GM23248 (cell line): ENCODE measurements at regions not wholly inside any gene's neighbourhood (a gene's known extent, or its start where the extent isn't known, plus 50 kb on each side); places are given as distances from the start of the nearest gene placed in this dataset.

Source experiments
- DNase-seq: peaks from one replicate; pipeline ENCODE4 v3.0.0-alpha.2; 2015
- H2AFZ ChIP-seq: fragments of 200-600 bp; sonication (generic); 2 replicates; pipeline ENCODE4 v1.6.1; 2016; ENCODE audit warnings: antibody characterized with exemption
- H3F3A ChIP-seq: fragments of 200-600 bp; sonication (generic); 2 replicates; pipeline ENCODE4 v1.6.1; 2016; ENCODE audit warnings: mild to moderate bottlenecking, antibody characterized with exemption, mixed run types; ENCODE audit not compliant: insufficient read depth
- H3K27ac ChIP-seq: fragments of 200-600 bp; sonication (generic); 2 replicates; pipeline ENCODE4 v1.5.1; 2016; ENCODE audit warnings: mild to moderate bottlenecking
- H3K27me3 ChIP-seq: fragments of 200-600 bp; sonication (generic); replicated peaks from 2 replicates; pipeline ENCODE4 v1.6.1; 2016; ENCODE audit warnings: mild to moderate bottlenecking; ENCODE audit not compliant: insufficient read depth
- H3K36me3 ChIP-seq: fragments of 200-600 bp; sonication (generic); 2 replicates; pipeline ENCODE4 v1.6.1; 2016; ENCODE audit warnings: low read depth, mild to moderate bottlenecking
- H3K4me1 ChIP-seq: fragments of 200-600 bp; sonication (generic); 2 replicates; pipeline ENCODE4 v1.6.1; 2016; ENCODE audit warnings: mild to moderate bottlenecking; ENCODE audit not compliant: insufficient read depth
- H3K4me2 ChIP-seq: fragments of 200-600 bp; sonication (generic); one replicate; pipeline ENCODE4 v1.6.1; 2016; ENCODE audit warnings: mild to moderate bottlenecking; ENCODE audit not compliant: unreplicated experiment
- H3K4me3 ChIP-seq: fragments of 200-600 bp; sonication (generic); 2 replicates; pipeline ENCODE4 v1.5.1; 2016; ENCODE audit warnings: mild to moderate bottlenecking
- H3K79me2 ChIP-seq: fragments of 200-600 bp; sonication (generic); 2 replicates; pipeline ENCODE4 v1.6.1; 2016; ENCODE audit warnings: mild to moderate bottlenecking; ENCODE audit not compliant: insufficient read depth
- H3K9ac ChIP-seq: fragments of 200-600 bp; sonication (generic); 2 replicates; pipeline ENCODE4 v1.6.1; 2016; ENCODE audit warnings: mild to moderate bottlenecking
- H3K9me2 ChIP-seq: fragments of 200-600 bp; sonication (generic); 2 replicates; pipeline ENCODE4 v1.6.1; 2016; ENCODE audit warnings: mixed run types, mild to moderate bottlenecking, moderate library complexity; ENCODE audit not compliant: insufficient read depth
- H3K9me3 ChIP-seq: fragments of 200-600 bp; sonication (generic); one replicate; pipeline ENCODE4 v1.6.1; 2017; ENCODE audit warnings: low read depth
- H4K20me1 ChIP-seq: fragments of 200-600 bp; sonication (generic); 2 replicates; pipeline ENCODE4 v1.6.0; 2016; ENCODE audit not compliant: insufficient read depth
- EZH2 ChIP-seq: fragments of 200-600 bp; sonication (generic); IDR thresholded peaks from 2 replicates; pipeline ENCODE4 v1.6.1; 2018; ENCODE audit warnings: antibody characterized with exemption, mild to moderate bottlenecking; ENCODE audit not compliant: insufficient read depth, poor library complexity, severe bottlenecking
- EZH2phosphoT487 ChIP-seq: fragments of 200-600 bp; sonication (generic); IDR thresholded peaks from 2 replicates; pipeline ENCODE4 v1.6.1; 2018; ENCODE audit warnings: antibody characterized with exemption, moderate library complexity, mild to moderate bottlenecking, low read depth; ENCODE audit not compliant: insufficient read depth
- WGBS, 2 experiments: methylation state at CpG; one replicate each; pipeline ENCODE4 v1.1.6; 2015 to 2017; ENCODE audit warnings: low lambda C conversion rate in 2 of 2, low coverage in 1 of 2; ENCODE audit errors: missing lambda C conversion rate in 2 of 2; 5-methylcytosine and 5-hydroxymethylcytosine counted together
- in situ Hi-C: fragments of 300-500 bp; cut with MboI; formaldehyde crosslinking; loops from 2 replicates; pipeline ENCODE4 v1.15.0; 2020

DNA sequence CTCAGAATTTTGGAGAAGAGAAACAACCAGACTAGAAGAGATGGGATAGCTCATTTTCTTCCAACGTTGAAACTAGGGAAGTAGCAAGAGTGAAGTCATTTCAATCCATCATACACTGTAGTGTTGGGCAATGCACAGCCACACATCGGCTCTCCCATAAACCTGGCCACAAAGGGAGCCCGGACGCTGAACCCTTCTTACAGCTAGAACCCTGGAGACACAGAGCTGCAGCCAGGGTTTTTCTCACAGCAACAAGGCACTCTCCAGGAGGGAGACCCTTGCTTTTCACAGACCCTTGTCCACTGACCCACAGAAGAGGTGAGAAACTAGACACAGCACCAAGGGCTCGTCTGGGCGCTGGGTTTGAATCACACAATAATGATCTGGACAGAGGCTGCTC lies 101.4 kb upstream of the FSTL4 start:
- Histone ChIP-seq H3K4me3 (no peak overlapping the region), H3K36me3 (no peaks in the 10 kb centered on the region), H3K27me3 (no peaks in the 10 kb centered on the region), H3K9ac (no peak overlapping the region), H4K20me1 (no peaks in the 10 kb centered on the region), H3K9me2 (no peaks in the 10 kb centered on the region), H2AFZ (no peak overlapping the region), H3K27ac (no peak overlapping the region), H3F3A (no peaks in the 10 kb centered on the region), H3K9me3 (no peaks in the 10 kb centered on the region), H3K79me2 (no peaks in the 10 kb centered on the region), H3K4me2 (no peak overlapping the region), H3K4me1 (no peaks in the 10 kb centered on the region)
- in situ Hi-C loops, result no loop called here
- 74 to 79% methylated on average over 6 of the region's 6 CpGs for WGBS, 2 experiments
- TF ChIP-seq EZH2 (no peak), EZH2phosphoT487 (no peak)
- no peak for DNase-seq

DNA sequence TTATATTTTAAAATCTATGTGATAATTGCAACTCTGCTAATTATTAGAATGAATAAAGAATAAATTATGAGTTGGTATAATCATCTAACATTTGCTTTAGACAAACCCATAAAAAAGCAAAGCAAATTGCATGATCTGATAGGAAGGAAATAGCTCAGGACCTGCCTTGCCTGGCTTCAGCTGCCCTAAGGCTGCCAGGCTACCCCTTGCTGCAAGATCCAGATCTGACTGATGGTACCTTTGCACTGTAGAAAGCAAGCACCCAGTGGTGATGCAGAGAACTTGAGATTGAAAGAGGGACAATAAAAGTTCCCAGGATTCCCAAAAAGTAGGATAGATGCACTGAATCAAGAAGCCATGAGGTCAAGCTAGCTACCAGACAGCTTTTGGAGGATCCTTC lies 100.9 kb upstream of the FSTL4 start:
- Histone ChIP-seq H3K9me2 (no peaks in the 10 kb centered on the region), H3K4me3 (no peak overlapping the region), H2AFZ (no peak overlapping the region), H3K79me2 (no peaks in the 10 kb centered on the region), H3K4me2 (no peak overlapping the region), H3K4me1 (no peaks in the 10 kb centered on the region), H3K9ac (no peak overlapping the region), H3F3A (no peaks in the 10 kb centered on the region), H4K20me1 (no peaks in the 10 kb centered on the region), H3K36me3 (no peaks in the 10 kb centered on the region), H3K27ac (no peak overlapping the region), H3K27me3 (no peaks in the 10 kb centered on the region), H3K9me3 (no peaks in the 10 kb centered on the region)
- TF ChIP-seq EZH2, result no peak
- no peak for DNase-seq
- in situ Hi-C loops, result no loop called here

DNA sequence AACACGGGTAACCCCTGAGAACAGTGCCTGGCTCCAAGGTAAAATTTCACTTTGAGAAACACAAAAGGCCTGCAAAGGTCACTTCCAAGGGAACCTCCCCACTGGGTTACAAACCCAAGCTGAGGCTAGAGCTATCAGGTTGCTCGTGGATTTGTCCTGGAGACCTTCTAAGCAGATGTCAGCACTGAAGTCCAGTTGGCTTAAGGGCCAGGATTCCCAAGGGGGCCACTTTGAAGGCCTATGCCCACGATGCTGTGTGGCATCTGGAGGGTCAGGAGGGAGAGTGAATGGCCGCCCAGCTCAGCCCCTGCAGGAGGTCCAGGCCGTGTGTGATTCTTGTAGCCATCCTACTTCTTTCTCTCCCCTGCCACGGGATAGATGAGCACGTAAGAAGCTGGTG lies 100.2 kb upstream of the FSTL4 start:
- TF ChIP-seq EZH2, result no peak
- TF ChIP-seq EZH2phosphoT487, result no peak
- Histone ChIP-seq H3K27me3 (no peaks in the 10 kb centered on the region), H3K27ac (no peak overlapping the region), H3K4me2 (no peak overlapping the region), H3K36me3 (no peaks in the 10 kb centered on the region), H3K4me3 (no peak overlapping the region), H3K9me3 (no peaks in the 10 kb centered on the region), H3F3A (no peaks in the 10 kb centered on the region), H4K20me1 (no peaks in the 10 kb centered on the region), H3K9ac (no peak overlapping the region), H3K79me2 (no peaks in the 10 kb centered on the region), H3K9me2 (no peaks in the 10 kb centered on the region), H2AFZ (no peak overlapping the region), H3K4me1 (no peaks in the 10 kb centered on the region)
- in situ Hi-C loops, result no loop called here
- DNase-seq, result no peak
- 50 to 53% methylated on average over 7 of the region's 7 CpGs for WGBS, 2 experiments

DNA sequence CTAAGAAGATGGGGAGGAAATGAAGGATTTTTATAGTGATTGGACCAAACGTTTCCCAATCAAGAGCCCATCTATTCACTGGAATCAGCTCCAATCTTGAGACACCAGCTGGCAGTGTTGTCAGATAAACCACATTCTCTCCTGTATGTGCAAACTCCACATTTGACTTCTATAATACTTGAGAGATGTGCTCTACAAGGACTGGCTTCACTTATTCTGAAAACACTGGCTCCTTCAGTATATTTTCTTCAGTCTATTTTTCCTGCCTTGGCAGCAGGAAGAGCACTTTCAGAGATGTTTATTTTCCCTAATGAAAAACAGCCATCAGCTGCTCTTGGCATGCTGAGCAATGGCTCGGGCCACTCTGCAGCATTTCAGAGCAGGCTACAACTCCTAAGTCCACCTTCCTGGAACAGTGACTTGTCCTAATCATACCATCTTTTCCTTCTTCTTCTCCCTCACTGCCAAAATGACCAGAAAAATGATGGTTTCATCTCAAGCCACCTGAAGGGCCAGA lies 96.9 kb upstream of the FSTL4 start:
- H3K9ac ChIP-seq, result no peak overlapping the region
- H3K4me3 ChIP-seq, result no peak overlapping the region
- no peaks in the 10 kb centered on the region for H3K36me3 ChIP-seq
- 0% methylated on average over 2 of the region's 2 CpGs for WGBS, 2 experiments
- H4K20me1 ChIP-seq, result no peaks in the 10 kb centered on the region
- in situ Hi-C loops, result no loop called here
- H3K4me2 ChIP-seq, result no peak overlapping the region
- H2AFZ ChIP-seq, result no peak overlapping the region
- H3K9me2 ChIP-seq, result no peaks in the 10 kb centered on the region
- no peaks in the 10 kb centered on the region for H3K79me2 ChIP-seq
- H3K4me1 ChIP-seq, result no peaks in the 10 kb centered on the region
- no peak for TF ChIP-seq EZH2phosphoT487
- no peak overlapping the region for H3K27ac ChIP-seq
- no peaks in the 10 kb centered on the region for H3K9me3 ChIP-seq
- H3F3A ChIP-seq, result no peaks in the 10 kb centered on the region
- no peaks in the 10 kb centered on the region for H3K27me3 ChIP-seq
- no peak for DNase-seq

DNA sequence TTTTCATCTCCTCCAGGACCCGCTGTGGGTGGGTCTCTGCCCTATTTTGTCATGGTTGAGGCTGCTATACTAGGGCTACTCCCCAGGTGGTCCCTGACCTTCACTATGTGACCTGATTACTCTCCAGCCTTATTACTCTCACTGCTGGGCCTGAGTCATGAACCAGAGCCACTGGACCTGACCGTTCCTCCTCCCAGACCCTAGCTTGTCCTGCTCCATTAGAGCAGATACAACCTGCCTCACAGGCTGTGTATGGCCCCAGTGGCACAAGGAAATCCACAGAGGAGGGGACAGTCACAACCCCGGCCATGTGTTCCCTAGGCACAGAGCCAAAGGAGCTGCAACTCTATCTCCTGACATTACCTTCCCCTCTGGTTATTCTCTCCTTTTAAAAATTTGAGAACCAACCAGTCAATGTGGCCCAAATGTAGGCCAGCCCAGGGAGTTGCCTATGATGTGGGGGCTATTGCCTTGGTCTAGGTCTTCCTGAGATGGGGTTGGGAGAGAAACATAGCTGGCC lies 96.0 kb upstream of the FSTL4 start:
- Histone ChIP-seq H3K36me3 (no peaks in the 10 kb centered on the region), H4K20me1 (no peaks in the 10 kb centered on the region), H3K4me1 (no peaks in the 10 kb centered on the region), H3K4me2 (no peak overlapping the region), H2AFZ (no peak overlapping the region), H3K27ac (no peak overlapping the region), H3K9me3 (no peaks in the 10 kb centered on the region), H3K4me3 (no peak overlapping the region), H3K9me2 (no peaks in the 10 kb centered on the region), H3K9ac (no peak overlapping the region), H3K79me2 (no peaks in the 10 kb centered on the region), H3K27me3 (no peaks in the 10 kb centered on the region), H3F3A (no peaks in the 10 kb centered on the region)
- TF ChIP-seq EZH2phosphoT487 (no peak), EZH2 (no peak)
- WGBS, 2 experiments, result 36 to 53% methylated on average over 3 of the region's 3 CpGs
- in situ Hi-C loops, result no loop called here
- DNase-seq, result no peak
